Ectodermal cell (in vitro differentiated cells): ENCODE measurements at regions not wholly inside any gene's neighbourhood (a gene's known extent, or its start where the extent isn't known, plus 50 kb on each side); places are given as distances from the start of the nearest gene placed in this dataset.

Experiments used
- H3K27ac ChIP-seq: 2 replicates; pipeline ENCODE4 v1.7.0; 2013; ENCODE audit warnings: mild to moderate bottlenecking, low read depth, low read length; ENCODE audit not compliant: insufficient read depth, poor library complexity, severe bottlenecking
- H3K27me3 ChIP-seq: 2 replicates; pipeline ENCODE4 v1.7.0; 2013; ENCODE audit warnings: mild to moderate bottlenecking, low read length; ENCODE audit not compliant: insufficient read depth, control insufficient read depth, poor library complexity, severe bottlenecking
- H3K36me3 ChIP-seq: one replicate; pipeline ENCODE4 v1.7.0; 2013; ENCODE audit warnings: low read length; ENCODE audit not compliant: control insufficient read depth, insufficient read depth
- H3K4me1 ChIP-seq: one replicate; pipeline ENCODE4 v1.7.0; 2013; ENCODE audit warnings: low read length; ENCODE audit not compliant: control insufficient read depth, insufficient read depth
- H3K4me3 ChIP-seq: 2 replicates; pipeline ENCODE4 v1.7.0; 2013; ENCODE audit warnings: low read depth, low read length, control low read depth; ENCODE audit not compliant: insufficient read depth
- H3K9me3 ChIP-seq: 2 replicates; pipeline ENCODE4 v1.7.0; 2013; ENCODE audit warnings: mild to moderate bottlenecking, low read length, moderate library complexity; ENCODE audit not compliant: control insufficient read depth
- WGBS, 2 experiments: methylation state at CpG; one replicate each; pipeline ENCODE4 v1.1.7; 2013; ENCODE audit warnings: missing lambda C conversion rate in 2 of 2; 5-methylcytosine and 5-hydroxymethylcytosine counted together

DNA sequence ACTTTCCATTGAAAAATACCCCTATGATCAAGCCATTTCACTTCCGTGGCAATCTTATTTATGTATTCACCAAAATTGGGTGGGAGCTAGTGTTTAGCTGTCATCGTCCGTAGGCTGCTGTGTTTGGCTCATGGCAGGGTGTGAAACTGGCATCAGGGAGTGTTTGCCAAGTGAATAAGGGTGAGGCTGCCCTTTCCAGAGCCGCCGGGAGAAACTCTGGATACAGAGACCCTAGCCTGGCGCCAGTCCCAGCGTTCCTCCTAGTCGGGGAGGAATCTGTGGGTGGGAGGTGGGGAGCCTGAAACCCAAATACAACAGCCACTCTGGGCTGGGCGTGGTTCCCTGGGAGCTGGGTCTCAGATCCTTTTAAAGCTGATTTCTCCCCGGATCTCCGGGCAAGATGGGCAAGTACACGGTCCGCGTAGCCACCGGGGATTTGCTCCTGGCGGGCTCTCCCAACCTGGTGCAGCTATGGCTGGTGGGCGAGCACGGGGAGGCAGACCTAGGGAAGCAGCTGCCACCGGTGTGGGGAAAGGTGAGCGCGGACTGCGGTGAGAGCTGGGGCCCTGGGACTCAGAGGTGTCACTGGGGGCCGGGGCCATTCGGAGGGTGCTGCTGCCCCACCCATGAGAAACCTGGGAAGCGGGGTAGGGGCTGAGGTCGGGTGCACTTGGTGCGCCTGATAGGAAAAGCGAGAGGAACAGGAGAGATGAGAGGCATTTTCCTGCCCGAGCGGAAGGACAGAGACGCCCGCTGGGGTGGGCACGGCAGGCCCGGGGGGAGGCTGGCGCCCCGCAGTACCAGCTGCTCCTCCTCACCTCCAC, 62.1 kb upstream of the TEKT1 start:
- H3K36me3 ChIP-seq, result no peaks in the 10 kb centered on the region
- 39 to 45% methylated on average over 36 of the region's 36 CpGs for WGBS, 2 experiments
- no peak overlapping the region for H3K27ac ChIP-seq
- no peaks in the 10 kb centered on the region for H3K4me1 ChIP-seq
- no peaks in the 10 kb centered on the region for H3K9me3 ChIP-seq
- peak overlapping the region; percentile 28 for H3K4me3 ChIP-seq
- H3K27me3 ChIP-seq, result peaks cover 60% of the 10 kb centered on the region

DNA sequence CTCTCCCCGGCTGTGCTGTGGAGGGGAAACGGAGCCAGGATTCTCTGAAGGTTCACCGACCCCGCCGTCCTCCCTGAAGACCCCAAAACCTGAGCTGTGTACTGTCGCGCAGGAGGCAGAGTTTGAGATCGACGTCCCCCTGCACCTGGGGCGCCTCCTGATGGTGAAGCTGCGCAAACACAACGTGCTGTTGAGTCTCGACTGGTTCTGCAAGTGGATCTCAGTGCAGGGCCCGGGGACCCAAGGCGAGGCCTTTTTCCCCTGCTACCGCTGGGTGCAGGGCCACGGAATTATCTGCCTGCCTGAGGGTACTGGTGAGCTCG, 62.6 kb upstream of the TEKT1 start:
- Histone ChIP-seq H3K9me3 (no peaks in the 10 kb centered on the region), H3K4me3 (peak overlapping the region; percentile 28), H3K27ac (no peak overlapping the region), H3K36me3 (no peaks in the 10 kb centered on the region), H3K4me1 (no peaks in the 10 kb centered on the region), H3K27me3 (peaks cover 60% of the 10 kb centered on the region)
- WGBS, 2 experiments, result 23 to 25% methylated on average over 18 of the region's 18 CpGs

DNA sequence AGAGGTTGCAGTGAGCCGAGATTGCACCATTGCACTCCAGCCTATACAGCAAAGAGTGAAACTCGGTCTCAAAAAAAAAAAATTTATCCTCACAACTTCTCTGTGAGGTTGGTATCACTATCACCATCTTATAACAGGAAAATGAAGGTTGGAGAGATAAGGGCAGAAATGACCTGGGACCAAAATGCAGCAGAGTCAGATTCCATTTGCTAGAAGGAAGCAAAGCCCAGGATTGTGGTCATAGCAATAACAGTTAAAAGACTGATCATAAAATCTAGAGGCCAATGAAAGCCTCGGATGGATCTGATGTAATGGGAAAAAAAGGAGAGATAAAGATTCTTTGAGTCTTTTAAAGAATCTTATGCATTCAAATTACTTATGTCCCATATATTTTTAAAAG, 69.6 kb upstream of the TEKT1 start:
- Histone ChIP-seq H3K4me3 (no peak overlapping the region), H3K27me3 (peaks cover 9% of the 10 kb centered on the region), H3K27ac (no peak overlapping the region), H3K9me3 (no peaks in the 10 kb centered on the region), H3K36me3 (no peaks in the 10 kb centered on the region), H3K4me1 (no peaks in the 10 kb centered on the region)
- 81 to 94% methylated on average over 3 of the region's 3 CpGs for WGBS, 2 experiments

DNA sequence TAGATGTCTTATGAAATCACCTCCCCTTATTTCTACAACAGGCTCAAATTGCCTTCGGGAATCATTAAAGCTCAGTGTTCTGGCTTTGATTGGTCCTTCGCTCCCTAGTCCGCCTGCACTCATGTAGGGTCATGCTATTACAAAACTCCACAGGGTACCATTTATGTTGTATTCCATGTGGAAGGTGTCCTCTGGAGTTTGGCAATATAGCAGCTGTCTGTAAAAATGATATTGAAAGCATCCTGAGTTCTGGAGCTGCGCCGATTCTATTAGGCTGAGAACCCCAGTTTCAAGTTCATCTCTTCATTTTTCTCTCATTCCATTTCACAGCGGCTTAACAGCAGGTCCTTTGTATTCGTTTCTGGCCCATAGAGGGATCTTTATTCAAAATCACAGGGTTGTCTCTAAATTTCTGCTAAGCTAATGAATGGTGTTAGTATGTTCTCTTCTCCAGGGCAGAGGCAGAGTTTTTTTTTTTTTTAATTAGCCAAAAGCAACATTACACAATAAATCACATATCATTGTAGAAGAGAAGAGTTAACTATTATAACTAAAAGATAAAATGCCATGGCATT, 71.9 kb upstream of the TEKT1 start:
- H3K9me3 ChIP-seq, result no peaks in the 10 kb centered on the region
- no peak overlapping the region for H3K4me3 ChIP-seq
- 92 to 94% methylated on average over 7 of the region's 7 CpGs for WGBS, 2 experiments
- H3K27ac ChIP-seq, result no peak overlapping the region
- no peaks in the 10 kb centered on the region for H3K36me3 ChIP-seq
- H3K27me3 ChIP-seq, result no peaks in the 10 kb centered on the region
- H3K4me1 ChIP-seq, result no peaks in the 10 kb centered on the region

DNA sequence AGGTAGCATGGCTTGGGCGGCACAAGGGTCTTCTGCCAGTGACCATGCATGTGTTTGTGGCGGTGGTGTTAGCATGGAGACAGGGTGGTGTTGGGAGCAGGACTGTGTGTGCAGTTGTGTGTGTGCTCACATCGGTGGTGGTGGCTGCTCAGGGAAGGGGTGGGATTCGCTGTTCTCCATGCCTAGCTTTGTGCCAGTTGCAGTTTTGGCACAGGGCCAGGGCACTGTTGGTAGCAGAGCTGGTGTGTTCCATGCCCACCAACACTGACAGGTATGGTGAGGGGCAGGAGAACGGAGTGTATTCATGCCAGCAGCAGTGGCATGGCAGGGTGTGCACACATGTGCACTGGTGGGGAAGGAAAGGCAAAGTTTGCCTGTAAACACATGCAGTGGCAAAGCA, 77.3 kb upstream of the TEKT1 start:
- Histone ChIP-seq H3K9me3 (no peaks in the 10 kb centered on the region), H3K27me3 (peaks cover 17% of the 10 kb centered on the region), H3K36me3 (no peaks in the 10 kb centered on the region), H3K27ac (no peak overlapping the region), H3K4me3 (no peak overlapping the region), H3K4me1 (no peaks in the 10 kb centered on the region)
- 89 to 90% methylated on average over 5 of the region's 5 CpGs for WGBS, 2 experiments

DNA sequence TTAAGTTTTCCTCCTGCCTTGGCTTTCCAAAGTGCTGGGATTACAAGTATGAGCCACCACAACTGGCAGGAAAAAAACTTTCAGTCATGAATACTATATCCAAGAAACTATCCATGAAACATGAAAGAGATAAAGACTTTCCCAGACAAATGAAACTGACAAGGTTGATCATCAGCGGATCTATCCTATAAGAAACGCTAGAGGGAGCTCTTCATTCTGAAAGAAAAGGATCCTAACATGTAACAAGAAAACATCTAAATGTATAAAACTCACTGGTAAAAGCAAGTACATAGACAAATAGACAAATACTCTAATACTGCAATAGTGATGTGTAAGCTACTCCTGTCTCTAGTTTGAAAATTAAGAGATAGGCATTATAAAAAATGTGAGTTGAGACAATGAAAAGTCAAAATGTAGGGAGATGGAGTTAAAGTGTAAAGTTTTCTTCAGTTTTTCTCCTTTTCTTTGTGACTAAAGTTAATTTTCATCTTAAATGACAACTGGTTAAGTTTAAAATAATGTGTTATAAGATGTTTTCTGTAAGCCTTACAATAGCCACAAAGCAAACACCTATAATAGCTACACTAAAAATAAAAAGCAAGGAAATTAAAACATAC, 79.6 kb upstream of the TEKT1 start:
- WGBS, 2 experiments, result 0 to 5% methylated on average over 1 to 2 of the region's 2 CpGs
- Histone ChIP-seq H3K27me3 (peaks cover 37% of the 10 kb centered on the region), H3K36me3 (no peaks in the 10 kb centered on the region), H3K9me3 (no peaks in the 10 kb centered on the region), H3K4me1 (no peaks in the 10 kb centered on the region), H3K27ac (no peak overlapping the region), H3K4me3 (no peak overlapping the region)

DNA sequence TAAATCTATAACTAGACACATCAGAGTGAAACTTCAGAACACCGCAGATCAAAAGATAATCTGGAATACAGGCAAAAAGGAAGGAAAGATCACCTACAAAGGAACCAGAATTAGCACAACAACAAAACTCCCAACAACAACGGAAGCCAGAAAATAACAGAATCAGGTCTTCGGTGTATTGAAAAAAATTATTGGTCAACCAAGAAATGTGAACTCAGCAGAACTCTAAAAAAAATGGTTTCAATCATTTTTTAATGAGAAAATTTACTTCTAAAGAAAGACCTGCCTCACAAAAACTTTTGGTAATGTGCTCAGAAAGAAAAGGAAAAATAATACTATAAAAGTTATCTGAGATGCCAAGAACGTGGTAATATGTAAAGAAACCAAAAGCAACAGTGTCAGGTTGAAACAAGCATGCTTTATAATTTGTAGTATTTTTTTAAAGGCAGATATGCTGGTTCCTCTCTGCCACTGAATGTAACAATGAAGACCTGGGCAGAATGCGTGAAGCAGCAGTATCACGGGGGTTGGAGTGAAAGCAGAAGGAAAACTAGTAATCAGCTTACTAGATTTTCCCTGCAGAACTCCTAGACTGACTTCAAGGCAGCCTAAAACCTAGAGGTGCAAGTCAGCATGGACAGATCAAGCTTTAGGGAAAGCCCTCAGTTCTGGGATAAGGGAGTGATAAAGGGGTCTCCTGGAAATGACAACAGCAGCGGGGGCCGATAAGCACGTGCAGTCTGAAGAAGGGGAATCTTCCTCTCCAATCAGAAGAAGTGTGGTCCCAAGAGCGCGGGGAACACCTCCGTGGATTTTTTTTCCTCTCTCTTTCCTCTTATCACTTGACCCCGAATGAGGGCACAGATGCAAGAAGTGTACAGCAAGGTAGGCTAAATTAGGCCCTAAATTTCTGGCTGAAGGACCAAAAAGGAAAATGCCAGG, 80.9 kb upstream of the TEKT1 start:
- Histone ChIP-seq H3K27ac (no peak overlapping the region), H3K4me1 (no peaks in the 10 kb centered on the region), H3K4me3 (no peak overlapping the region), H3K36me3 (no peaks in the 10 kb centered on the region), H3K9me3 (no peaks in the 10 kb centered on the region), H3K27me3 (peaks cover 37% of the 10 kb centered on the region)
- 83 to 86% methylated on average over 12 to 13 of the region's 13 CpGs for WGBS, 2 experiments

DNA sequence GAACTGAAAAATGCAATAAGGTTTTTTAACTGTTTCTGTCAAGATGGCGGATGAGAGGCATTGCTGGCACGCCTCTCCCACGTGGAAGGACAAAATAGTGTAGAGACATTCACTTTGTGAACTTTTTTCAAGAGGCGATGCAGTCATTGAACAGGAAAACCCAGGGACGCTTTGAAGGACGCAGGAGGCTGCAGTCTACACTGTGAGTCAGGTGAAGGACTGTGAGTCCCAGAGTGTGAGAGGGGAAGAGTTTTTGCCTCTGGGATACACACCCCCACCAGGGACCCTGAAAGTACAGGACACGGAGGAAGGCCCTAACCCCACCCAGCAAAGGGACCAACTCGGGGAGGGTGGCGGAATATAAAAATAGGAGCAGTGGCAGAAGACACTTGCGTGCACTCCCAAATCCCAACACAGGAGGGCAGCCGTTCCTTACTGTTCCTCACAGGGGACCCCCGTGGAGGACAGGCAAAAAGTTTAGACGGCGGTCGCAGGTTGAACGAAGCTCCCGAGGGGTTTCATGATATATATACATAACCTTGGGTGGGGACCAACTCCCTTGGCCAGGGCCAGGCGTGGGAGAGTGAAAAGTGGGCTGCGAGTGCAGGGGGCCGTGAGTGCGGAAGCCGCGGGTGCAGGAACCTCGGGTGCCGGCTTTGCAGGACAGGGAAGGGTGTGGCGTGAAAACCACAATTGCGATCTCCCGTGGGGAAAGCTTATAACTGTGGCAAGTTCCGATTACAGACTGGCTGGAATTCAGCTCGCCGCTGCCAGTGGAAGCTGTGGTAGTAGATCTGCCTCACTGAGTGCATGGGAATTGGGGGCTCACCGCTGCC, 82.0 kb upstream of the ALOX12 start:
- Histone ChIP-seq H3K4me3 (no peak overlapping the region), H3K27me3 (peaks cover 37% of the 10 kb centered on the region)
- WGBS, 2 experiments, result 41 to 46% methylated on average over 31 to 32 of the region's 32 CpGs

DNA sequence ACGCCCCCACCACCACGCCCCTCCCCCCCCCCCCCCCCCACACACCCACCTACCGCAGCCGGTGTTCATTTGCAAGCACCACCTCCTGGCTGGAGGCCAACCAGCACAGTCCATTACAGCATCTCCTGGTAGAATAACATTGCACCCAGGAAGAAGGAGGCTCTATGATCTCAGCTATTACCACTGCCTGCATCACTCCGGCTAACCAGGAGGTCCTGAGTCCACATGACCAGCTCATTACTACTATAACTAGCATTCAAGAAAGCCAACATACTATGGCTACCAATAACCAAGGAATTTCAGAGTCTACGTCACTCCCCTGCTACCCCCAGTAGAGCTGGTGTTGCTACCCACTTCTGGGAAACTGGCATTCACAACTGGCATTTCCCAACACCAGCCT, 81.1 kb upstream of the ALOX12 start:
- no peak overlapping the region for H3K27ac ChIP-seq
- no peaks in the 10 kb centered on the region for H3K4me1 ChIP-seq
- H3K36me3 ChIP-seq, result no peaks in the 10 kb centered on the region
- 46 to 48% methylated on average over 6 of the region's 6 CpGs for WGBS, 2 experiments
- H3K27me3 ChIP-seq, result peaks cover 37% of the 10 kb centered on the region
- no peaks in the 10 kb centered on the region for H3K9me3 ChIP-seq
- H3K4me3 ChIP-seq, result no peak overlapping the region

More for the DNA sequence above, 82.0 kb upstream of the ALOX12 start:
- H3K4me1 ChIP-seq, result no peaks in the 10 kb centered on the region
- H3K27ac ChIP-seq, result no peak overlapping the region
- no peaks in the 10 kb centered on the region for H3K36me3 ChIP-seq
- no peaks in the 10 kb centered on the region for H3K9me3 ChIP-seq
